Ishikawa (cell line): ENCODE measurements at regions not wholly inside any gene's neighbourhood (a gene's known extent, or its start where the extent isn't known, plus 50 kb on each side); places are given as distances from the start of the nearest gene placed in this dataset.

ENCODE experiments used
- CEBPB ChIP-seq: IDR thresholded peaks from 2 replicates; pipeline ENCODE4 v1.6.1; 2012
- CREB1 ChIP-seq: IDR thresholded peaks from 2 replicates; pipeline ENCODE4 v1.6.1; 2012; ENCODE audit warnings: low read depth
- EGR1 ChIP-seq: IDR thresholded peaks from 2 replicates; pipeline ENCODE4 v1.6.1; 2012
- EP300 ChIP-seq: IDR thresholded peaks from 2 replicates; pipeline ENCODE4 v1.6.1; 2012; ENCODE audit warnings: borderline replicate concordance
- FOXM1 ChIP-seq: IDR thresholded peaks from 2 replicates; pipeline ENCODE4 v1.6.1; 2012; ENCODE audit warnings: low read depth, borderline replicate concordance
- MAX ChIP-seq: IDR thresholded peaks from 2 replicates; pipeline ENCODE4 v1.6.1; 2012
- NFIC ChIP-seq: IDR thresholded peaks from 2 replicates; pipeline ENCODE4 v1.6.1; 2012
- RAD21 ChIP-seq: IDR thresholded peaks from 2 replicates; pipeline ENCODE4 v1.6.1; 2012; ENCODE audit warnings: low read depth
- REST ChIP-seq: IDR thresholded peaks from 2 replicates; pipeline ENCODE4 v1.6.1; 2012; ENCODE audit warnings: low read depth, mild to moderate bottlenecking
- TAF1 ChIP-seq: IDR thresholded peaks from 2 replicates; pipeline ENCODE4 v1.6.1; 2012; ENCODE audit warnings: low read depth, mild to moderate bottlenecking
- TCF12 ChIP-seq: IDR thresholded peaks from 2 replicates; pipeline ENCODE4 v1.6.1; 2012; ENCODE audit warnings: low read depth
- TEAD4 ChIP-seq: IDR thresholded peaks from 2 replicates; pipeline ENCODE4 v1.6.1; 2012
- YY1 ChIP-seq: IDR thresholded peaks from 2 replicates; pipeline ENCODE4 v1.6.1; 2012; ENCODE audit warnings: low read depth
- ZBTB7A ChIP-seq: IDR thresholded peaks from 2 replicates; pipeline ENCODE4 v1.6.1; 2012; ENCODE audit warnings: low read depth
- TF ChIP-seq, protein P1 (sequence below): IDR thresholded peaks from 2 replicates; pipeline ENCODE4 v1.6.1; 2012

- no peak for TF ChIP-seq EP300
- no peak for TF ChIP-seq CEBPB
- no peak for TF ChIP-seq ZBTB7A
- no peak for TF ChIP-seq REST
- TF ChIP-seq NFIC: no peak
- no peak for TF ChIP-seq TAF1
- TF ChIP-seq RAD21: no peak
- TF ChIP-seq FOXM1: no peak
- TF ChIP-seq TCF12: no peak
- TF ChIP-seq CREB1: no peak
- no peak for TF ChIP-seq EGR1
- no peak for TF ChIP-seq TEAD4
Observed at GRCh38 chr10:3321123-3321522, 148.5 kb upstream of the PITRM1 start.

DNA sequence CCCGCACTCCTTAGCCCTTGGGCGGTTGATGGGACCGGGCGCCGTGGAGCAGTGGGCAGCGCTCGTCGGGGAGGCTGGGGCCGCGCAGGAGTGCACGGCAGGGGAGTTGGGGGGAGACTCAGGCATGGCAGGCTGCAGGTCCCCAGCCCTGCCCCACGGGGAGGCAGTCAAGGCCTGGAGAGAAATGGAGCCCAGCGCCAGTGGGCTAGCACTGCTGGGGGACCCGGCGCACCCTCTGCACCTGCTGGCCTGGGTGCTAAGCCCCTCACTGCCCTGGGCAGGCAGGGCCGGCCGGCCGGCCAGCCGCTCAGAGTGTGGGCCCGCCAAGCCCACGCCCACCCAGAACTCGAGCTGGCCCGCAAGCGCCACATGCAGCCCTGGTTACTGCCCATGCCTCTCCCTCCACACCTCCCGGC, 147.2 kb upstream of the PITRM1 start:
- TF ChIP-seq NFIC (no peak), EGR1 (no peak), REST (no peak), TCF12 (no peak)

GRCh38 chr10:3313784-3314444, 141.3 kb upstream of the PITRM1 start:
- TF ChIP-seq REST: peak; percentile 49; the same call in 1 of the 2 replicates

- TF ChIP-seq, protein P1, sequence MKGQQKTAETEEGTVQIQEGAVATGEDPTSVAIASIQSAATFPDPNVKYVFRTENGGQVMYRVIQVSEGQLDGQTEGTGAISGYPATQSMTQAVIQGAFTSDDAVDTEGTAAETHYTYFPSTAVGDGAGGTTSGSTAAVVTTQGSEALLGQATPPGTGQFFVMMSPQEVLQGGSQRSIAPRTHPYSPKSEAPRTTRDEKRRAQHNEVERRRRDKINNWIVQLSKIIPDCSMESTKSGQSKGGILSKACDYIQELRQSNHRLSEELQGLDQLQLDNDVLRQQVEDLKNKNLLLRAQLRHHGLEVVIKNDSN: no peak
- TF ChIP-seq EP300 (no peak), CREB1 (no peak), CEBPB (no peak), RAD21 (no peak), TEAD4 (no peak), REST (no peak), TCF12 (no peak), EGR1 (no peak), TAF1 (no peak), ZBTB7A (no peak), NFIC (no peak), YY1 (no peak), FOXM1 (no peak), MAX (no peak)
Observed at GRCh38 chr10:3312403-3312940, 139.9 kb upstream of the PITRM1 start.
